Astrocyte of the cerebellum (primary cell): ENCODE measurements at regions not wholly inside any gene's neighbourhood (a gene's known extent, or its start where the extent isn't known, plus 50 kb on each side); places are given as distances from the start of the nearest gene placed in this dataset.

ENCODE experiments used
- DNase-seq: peaks from one replicate; pipeline ENCODE4 v3.0.0-alpha.2; 2011; ENCODE audit warnings: low read depth
- H3K4me3 ChIP-seq: 2 replicates; pipeline ENCODE4 v1.5.1; 2011; ENCODE audit warnings: mild to moderate bottlenecking, low read depth, low read length, moderate library complexity
- in situ Hi-C: cut with HindIII; loops from 2 replicates; pipeline ENCODE4 v1.10.0; 2017; ENCODE audit warnings: low sequenced_read_pairs
- TF ChIP-seq, protein P1 (sequence below): IDR thresholded peaks from 2 replicates; pipeline ENCODE4 v1.5.1; 2012; ENCODE audit warnings: low read length, low read depth, moderate library complexity, mild to moderate bottlenecking; ENCODE audit errors: missing control alignments

DNA sequence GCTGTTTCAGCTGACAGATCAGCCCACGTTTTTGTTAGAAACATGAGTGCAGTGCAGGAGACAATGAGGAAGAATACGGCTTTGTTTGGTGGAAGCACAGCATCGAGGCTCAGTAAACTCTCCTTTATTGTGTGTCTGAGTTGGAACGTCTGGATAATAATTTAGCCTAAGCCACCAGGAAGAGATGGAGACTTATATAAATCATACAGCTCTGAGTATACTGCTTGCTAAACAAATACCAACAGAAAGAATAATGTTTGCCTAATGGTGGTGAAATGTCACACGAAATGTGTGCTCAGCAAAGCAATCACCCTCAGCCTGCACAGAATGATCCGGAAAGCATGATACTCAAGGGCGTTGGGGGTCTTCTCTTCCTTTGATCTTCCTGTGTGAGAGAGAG lies 664.1 kb upstream of the ADARB2 start:
- in situ Hi-C loops, result no loop called here
- TF ChIP-seq, protein P1, sequence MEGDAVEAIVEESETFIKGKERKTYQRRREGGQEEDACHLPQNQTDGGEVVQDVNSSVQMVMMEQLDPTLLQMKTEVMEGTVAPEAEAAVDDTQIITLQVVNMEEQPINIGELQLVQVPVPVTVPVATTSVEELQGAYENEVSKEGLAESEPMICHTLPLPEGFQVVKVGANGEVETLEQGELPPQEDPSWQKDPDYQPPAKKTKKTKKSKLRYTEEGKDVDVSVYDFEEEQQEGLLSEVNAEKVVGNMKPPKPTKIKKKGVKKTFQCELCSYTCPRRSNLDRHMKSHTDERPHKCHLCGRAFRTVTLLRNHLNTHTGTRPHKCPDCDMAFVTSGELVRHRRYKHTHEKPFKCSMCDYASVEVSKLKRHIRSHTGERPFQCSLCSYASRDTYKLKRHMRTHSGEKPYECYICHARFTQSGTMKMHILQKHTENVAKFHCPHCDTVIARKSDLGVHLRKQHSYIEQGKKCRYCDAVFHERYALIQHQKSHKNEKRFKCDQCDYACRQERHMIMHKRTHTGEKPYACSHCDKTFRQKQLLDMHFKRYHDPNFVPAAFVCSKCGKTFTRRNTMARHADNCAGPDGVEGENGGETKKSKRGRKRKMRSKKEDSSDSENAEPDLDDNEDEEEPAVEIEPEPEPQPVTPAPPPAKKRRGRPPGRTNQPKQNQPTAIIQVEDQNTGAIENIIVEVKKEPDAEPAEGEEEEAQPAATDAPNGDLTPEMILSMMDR, result no peak
- no peak for DNase-seq
- H3K4me3 ChIP-seq, result no peak overlapping the region

DNA sequence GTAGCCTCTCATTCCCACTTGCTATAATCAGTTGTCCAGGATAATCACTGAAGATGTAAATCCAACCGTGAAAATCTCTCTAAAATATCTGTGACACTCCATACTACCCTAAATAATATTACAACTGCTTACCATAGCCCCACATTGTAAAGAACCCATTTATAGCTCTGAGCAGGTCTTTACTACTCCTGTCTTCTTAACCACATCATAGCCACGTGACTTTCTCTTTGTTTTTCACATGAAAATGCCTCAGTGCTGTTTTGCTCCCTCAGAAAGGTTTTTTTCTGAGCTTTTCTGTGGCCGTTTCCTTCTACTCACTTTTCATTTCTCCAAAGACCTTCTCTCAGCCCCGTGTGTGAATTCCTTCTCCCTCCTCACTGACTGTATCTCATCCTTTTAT lies 662.2 kb upstream of the ADARB2 start:
- no peak overlapping the region for H3K4me3 ChIP-seq
- TF ChIP-seq, protein P1, result no peak
- in situ Hi-C loops, result no loop called here
- DNase-seq, result no peak

DNA sequence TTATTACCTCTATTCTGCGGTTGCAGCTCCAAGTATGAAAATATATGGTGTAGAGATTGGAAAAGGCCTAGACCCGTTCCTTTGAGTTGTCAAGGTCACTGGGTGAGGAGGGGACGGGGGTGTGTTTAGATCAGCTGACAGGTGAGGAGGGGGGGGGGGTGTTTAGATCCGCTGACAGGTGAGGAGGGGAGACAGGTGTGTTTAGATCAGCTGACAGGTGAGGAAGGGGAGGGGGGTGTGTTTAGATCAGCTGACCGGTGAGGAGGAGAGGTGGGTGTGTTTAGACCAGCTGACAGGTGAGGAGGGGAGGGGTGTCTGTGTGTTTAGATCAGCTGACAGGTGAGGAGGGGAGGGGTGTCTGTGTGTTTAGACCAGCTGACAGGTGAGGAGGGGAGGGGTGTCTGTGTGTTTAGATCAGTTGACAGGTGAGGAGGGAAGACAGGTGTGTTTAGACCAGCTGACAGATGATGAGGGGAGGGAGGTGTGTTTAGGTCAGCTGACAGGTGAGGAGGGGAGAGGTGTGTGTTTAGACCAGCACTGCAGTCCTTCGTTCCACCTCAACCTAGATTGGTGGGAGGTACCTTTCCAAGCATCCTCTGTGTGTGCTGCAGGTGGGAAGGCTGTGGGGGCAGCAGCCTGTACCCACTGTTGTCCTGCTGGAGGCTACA lies 655.0 kb upstream of the ADARB2 start:
- no peak overlapping the region for H3K4me3 ChIP-seq
- in situ Hi-C loops, result no loop called here
- DNase-seq, result no peak
- TF ChIP-seq, protein P1, result no peak

DNA sequence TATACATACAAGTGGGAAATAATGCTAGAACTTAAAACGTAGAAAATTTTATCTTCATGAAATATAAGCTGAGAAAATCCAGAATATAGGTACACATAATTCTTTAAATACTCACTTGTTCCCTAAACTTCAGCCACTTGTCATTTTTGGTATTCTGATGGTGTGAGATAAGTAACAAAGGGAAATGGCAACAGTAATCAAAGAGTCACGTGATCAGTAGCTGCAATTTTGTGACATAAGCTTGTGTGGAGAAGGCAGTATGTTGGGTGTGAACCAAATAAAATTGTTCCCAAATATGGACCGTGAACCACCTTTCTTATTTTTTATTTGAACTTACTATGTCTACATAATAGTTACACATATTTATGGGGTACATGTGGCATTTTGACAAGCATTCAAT lies 650.3 kb upstream of the ADARB2 start:
- in situ Hi-C loops, result no loop called here
- DNase-seq, result no peak
- H3K4me3 ChIP-seq, result no peak overlapping the region
- TF ChIP-seq, protein P1, result no peak

DNA sequence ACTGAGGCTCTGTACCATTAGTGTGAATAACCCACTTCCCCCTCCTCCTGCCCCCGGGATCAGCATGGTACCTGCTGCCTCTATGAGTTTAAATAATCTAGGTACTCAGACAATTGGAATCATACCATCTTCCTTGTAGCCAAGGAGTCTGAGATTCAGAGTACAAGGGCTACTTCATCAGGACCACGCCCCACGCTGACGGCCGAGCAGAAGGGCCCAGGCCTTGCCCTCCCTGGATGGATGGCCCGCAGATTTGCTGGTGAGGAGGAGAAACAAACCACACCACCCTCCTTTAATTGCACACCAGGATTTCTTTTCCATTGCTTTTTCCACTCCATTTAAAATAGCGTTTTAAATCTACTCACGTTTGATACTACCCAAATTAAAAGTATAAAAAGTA lies 649.9 kb upstream of the ADARB2 start:
- no peak overlapping the region for H3K4me3 ChIP-seq
- in situ Hi-C loops, result no loop called here
- TF ChIP-seq, protein P1, result no peak
- no peak for DNase-seq

DNA sequence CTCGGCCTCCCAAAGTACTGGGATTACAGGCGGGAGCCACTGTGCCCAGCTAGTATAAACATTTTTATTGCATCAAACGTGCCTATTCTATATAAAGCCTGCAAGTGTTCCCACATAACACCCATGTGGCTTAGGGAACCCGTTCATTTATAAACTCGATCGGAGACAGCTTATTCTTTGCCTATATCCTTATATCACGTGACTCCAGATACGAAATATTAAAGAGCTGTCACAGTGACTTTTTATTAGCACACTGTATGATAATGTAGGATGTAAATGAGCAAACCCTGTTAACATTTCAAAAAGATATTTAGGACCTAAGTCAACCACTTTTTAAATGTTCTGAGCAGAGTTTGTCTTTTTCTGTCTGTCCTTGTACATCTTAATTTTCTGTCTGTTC lies 642.9 kb upstream of the ADARB2 start:
- in situ Hi-C loops, result no loop called here
- DNase-seq, result no peak
- TF ChIP-seq, protein P1, result no peak
- H3K4me3 ChIP-seq, result no peak overlapping the region
